ENCODE measurements at regions not wholly inside any gene's neighbourhood (a gene's known extent, or its start where the extent isn't known, plus 50 kb on each side); places are given as distances from the start of the nearest gene placed in this dataset.

DNA sequence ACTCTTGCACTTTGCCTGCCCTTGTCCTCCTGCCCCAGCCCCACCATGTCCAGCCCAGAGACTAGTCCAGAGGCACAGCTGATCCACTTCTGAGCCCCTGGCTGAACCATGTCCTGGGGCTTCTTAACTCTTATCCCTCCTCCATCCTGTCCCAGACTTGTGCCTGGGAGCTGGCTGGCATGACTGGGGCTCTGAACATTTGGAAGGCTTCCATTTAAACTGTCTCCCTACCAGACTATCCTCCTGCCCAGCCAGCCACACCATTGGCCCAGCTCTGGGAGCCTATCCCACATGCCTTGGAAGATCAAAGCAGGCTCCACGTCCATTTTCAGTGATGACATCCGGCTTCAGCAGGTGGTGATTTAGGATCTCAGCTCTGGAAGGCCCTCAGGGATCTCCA is 57.4 kb downstream of the FAM241B start:
- TF ChIP-seq, protein P1, sequence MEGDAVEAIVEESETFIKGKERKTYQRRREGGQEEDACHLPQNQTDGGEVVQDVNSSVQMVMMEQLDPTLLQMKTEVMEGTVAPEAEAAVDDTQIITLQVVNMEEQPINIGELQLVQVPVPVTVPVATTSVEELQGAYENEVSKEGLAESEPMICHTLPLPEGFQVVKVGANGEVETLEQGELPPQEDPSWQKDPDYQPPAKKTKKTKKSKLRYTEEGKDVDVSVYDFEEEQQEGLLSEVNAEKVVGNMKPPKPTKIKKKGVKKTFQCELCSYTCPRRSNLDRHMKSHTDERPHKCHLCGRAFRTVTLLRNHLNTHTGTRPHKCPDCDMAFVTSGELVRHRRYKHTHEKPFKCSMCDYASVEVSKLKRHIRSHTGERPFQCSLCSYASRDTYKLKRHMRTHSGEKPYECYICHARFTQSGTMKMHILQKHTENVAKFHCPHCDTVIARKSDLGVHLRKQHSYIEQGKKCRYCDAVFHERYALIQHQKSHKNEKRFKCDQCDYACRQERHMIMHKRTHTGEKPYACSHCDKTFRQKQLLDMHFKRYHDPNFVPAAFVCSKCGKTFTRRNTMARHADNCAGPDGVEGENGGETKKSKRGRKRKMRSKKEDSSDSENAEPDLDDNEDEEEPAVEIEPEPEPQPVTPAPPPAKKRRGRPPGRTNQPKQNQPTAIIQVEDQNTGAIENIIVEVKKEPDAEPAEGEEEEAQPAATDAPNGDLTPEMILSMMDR (IDR thresholded peaks at IDR 0.05): no peak
- TF ChIP-seq POLR2A (IDR thresholded peaks at IDR 0.05): no peak

Measured in lower leg skin (tissue), 3 donors.